Fibroblast of the conjunctiva (primary cell): ENCODE measurements at regions not wholly inside any gene's neighbourhood (a gene's known extent, or its start where the extent isn't known, plus 50 kb on each side); places are given as distances from the start of the nearest gene placed in this dataset.

Experiments
- DNase-seq: peaks from one replicate; pipeline ENCODE4 v3.0.0-alpha.2; 2010; ENCODE audit warnings: low read depth

GRCh38 chr9:13550519-13550918, 271.0 kb upstream of the MPDZ start:
- DNase-seq = no peak

GRCh38 chr9:13548535-13548934, 269.0 kb upstream of the MPDZ start:
- no peak for DNase-seq

- DNase-seq = no peak
Observed at GRCh38 chr9:13535141-13535540, 255.6 kb upstream of the MPDZ start.

- no peak for DNase-seq
Observed at GRCh38 chr9:13534006-13534405, 254.5 kb upstream of the MPDZ start.

GRCh38 chr9:13532407-13532806, 252.9 kb upstream of the MPDZ start:
- no peak for DNase-seq

- no peak for DNase-seq
Observed at GRCh38 chr9:13529321-13530104, 250.0 kb upstream of the MPDZ start.

GRCh38 chr9:13524245-13524644, 244.8 kb upstream of the MPDZ start:
- DNase-seq = no peak

- peak; percentile 24 for DNase-seq
Observed at GRCh38 chr9:13520069-13520468, 240.6 kb upstream of the MPDZ start.

- DNase-seq = no peak
Observed at GRCh38 chr9:13513716-13514444, 234.4 kb upstream of the MPDZ start.

GRCh38 chr9:13513286-13513685, 233.8 kb upstream of the MPDZ start:
- peak; percentile 24 for DNase-seq

GRCh38 chr9:13508681-13509080, 229.2 kb upstream of the MPDZ start:
- DNase-seq = no peak

GRCh38 chr9:13508086-13508485, 228.6 kb upstream of the MPDZ start:
- DNase-seq = no peak

GRCh38 chr9:13505797-13506196, 226.3 kb upstream of the MPDZ start:
- DNase-seq = no peak

- DNase-seq = no peak
Observed at GRCh38 chr9:13503599-13503998, 224.1 kb upstream of the MPDZ start.

GRCh38 chr9:13502484-13502883, 223.0 kb upstream of the MPDZ start:
- no peak for DNase-seq

GRCh38 chr9:13501018-13501417, 221.5 kb upstream of the MPDZ start:
- DNase-seq = no peak

- no peak for DNase-seq
Observed at GRCh38 chr9:13500034-13500433, 220.5 kb upstream of the MPDZ start.

- no peak for DNase-seq
Observed at GRCh38 chr9:13493697-13494096, 214.2 kb upstream of the MPDZ start.

- no peak for DNase-seq
Observed at GRCh38 chr9:13491493-13492424, 212.3 kb upstream of the MPDZ start.

- no peak for DNase-seq
Observed at GRCh38 chr9:13491138-13491492, 211.6 kb upstream of the MPDZ start.

GRCh38 chr9:13487936-13488335, 208.4 kb upstream of the MPDZ start:
- DNase-seq = no peak

GRCh38 chr9:13487498-13487897, 208.0 kb upstream of the MPDZ start:
- no peak for DNase-seq

- no peak for DNase-seq
Observed at GRCh38 chr9:13487071-13487470, 207.6 kb upstream of the MPDZ start.
